IPS-NIHi7 (cell line): ENCODE measurements at regions not wholly inside any gene's neighbourhood (a gene's known extent, or its start where the extent isn't known, plus 50 kb on each side); places are given as distances from the start of the nearest gene placed in this dataset.
"Not testable (repeated sequence)": the region's sequence is repeated elsewhere in the genome, so short reads cannot be mapped to it uniquely, and the experiment has no call there.

ENCODE experiments used
- DNase-seq: peaks from one replicate; pipeline ENCODE4 v3.0.0; 2012; ENCODE audit warnings: mixed read lengths; ENCODE audit errors: extremely low spot score

GRCh38 chr1:146641534-146641933, 296.6 kb upstream of the NBPF12 start:
- DNase-seq, result not testable (repeated sequence)

GRCh38 chr1:146640671-146641070, 297.5 kb upstream of the NBPF12 start:
- DNase-seq, result not testable (repeated sequence)

- DNase-seq, result not testable (repeated sequence)
Observed at GRCh38 chr1:146630302-146630701, 307.8 kb upstream of the NBPF12 start.

DNA sequence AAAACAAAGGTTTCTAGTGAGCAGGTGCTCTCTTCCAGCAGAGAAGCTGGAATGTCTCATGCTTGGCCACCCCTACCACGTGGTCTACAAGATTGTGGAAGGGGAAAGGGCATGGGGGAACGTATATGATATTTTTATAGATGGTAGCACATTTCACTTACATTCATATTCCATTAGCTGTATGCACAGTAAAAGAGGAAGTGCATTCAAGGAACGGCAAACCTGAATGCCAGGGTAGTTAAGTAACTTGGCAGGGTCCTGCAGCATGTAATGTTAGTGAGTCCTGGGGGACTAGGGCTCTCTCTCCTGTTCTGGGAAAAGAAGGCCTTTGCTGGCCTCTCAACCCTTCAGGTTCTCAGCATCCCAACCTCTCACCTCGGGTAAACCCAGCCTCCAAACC, 319.5 kb upstream of the NBPF12 start:
- DNase-seq, result not testable (repeated sequence)

GRCh38 chr1:146604681-146605080, 333.4 kb upstream of the NBPF12 start:
- DNase-seq, result not testable (repeated sequence)

DNA sequence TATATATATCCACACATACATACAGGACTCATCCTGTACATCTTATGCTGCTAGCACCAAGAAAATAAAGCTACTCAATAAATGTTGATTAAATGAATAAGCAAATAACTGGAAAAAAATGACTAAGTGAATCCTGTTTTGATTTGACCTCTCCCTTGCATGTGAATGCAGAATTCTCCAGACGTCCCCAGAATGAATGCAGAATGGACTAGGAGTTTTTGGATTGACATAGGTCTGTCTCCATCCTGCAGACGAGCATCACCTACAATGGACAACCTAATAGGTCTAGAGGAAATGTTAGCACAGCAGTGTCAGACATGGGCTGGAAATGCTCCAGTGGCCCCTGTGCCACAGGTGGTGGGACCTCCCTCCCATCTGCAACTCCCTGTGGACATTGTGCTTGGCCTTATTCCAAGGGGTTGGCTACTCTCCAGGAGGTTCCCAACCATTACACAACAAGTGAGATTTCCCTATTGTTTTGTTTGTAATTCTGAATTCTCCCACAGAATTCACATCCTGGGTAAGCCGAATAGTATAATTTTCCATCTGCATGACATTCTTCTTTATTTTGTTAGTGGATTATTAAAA, 337.3 kb upstream of the NBPF12 start:
- not testable (repeated sequence) for DNase-seq

DNA sequence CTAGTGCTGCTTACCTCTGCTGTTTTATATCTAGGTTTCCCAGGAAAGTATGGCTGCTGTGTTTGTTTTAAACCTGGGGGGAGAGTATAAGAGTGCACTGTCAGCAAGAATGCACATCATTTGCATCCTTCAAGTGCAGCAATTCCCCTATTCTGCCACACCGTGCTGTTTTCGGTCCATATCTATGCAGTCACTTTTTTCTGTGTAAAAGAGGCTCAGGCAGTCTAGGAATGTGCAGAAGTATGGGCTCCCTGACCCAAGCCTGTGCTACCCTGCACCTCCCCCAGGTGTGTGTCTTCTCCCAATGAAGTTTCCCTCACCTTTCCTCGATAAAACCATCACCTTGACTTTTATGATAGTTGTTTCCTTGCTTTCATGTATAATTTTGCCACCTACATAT, 338.2 kb upstream of the NBPF12 start:
- not testable (repeated sequence) for DNase-seq

DNA sequence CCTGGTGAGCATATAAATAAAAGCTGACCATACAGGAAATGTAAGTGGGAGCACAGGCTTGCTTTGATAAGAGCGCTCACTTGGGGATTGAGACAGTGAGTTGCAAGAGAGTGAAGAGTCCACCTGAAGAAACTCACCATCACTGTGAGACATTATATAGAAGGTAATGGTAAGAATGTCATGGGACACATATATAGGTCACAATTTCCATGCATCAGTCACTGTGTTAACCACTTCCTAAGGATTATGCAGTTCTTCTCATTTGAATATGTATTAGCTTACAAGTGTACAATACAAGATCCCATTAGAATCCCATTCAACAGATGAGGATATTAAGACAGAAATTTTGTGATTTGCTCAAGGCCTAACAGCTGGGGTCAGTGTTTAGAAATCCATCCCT, 352.4 kb upstream of the NOTCH2NLA start:
- not testable (repeated sequence) for DNase-seq

- not testable (repeated sequence) for DNase-seq
Observed at GRCh38 chr1:146567541-146567940, 338.7 kb upstream of the NOTCH2NLA start.

DNA sequence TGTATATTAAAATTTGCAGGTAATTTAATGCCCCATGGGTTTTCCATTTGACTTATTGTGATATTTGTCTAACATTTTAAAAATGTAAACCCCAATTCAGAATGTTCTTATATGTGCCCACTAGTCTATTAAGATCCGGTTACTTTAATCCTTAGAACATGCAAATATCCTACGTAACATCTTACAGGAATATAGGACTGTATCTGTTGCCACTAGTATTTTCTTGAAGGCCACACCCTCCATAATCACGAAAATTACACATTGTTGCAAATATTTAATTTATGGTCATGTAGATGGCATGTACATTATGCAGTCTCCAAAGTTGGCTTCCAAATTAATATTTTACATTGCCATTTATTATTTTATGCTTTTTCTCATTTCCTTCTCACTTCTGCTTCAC, 329.2 kb upstream of the NOTCH2NLA start:
- DNase-seq, result not testable (repeated sequence)

GRCh38 chr1:146556405-146556804, 327.6 kb upstream of the NOTCH2NLA start:
- DNase-seq, result not testable (repeated sequence)

DNA sequence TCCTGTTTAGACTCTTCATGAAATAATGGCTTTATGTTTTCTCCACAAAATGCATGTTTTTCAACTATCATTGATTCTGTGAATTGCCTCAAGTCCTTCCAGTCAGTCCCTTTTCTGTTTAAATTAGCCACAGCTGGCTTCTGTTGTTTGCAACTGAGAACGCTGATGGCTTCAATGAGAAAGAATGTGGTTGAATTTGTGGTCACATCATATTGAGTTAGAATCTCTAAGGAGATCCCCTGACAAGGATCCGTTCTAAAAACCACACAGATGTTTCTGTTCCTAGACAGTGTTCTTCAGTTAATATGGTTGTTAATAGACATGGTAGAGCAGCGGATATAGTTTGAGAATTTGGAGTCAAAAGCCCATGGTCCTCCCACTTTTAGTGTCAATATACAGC, 323.6 kb upstream of the NOTCH2NLA start:
- not testable (repeated sequence) for DNase-seq

DNA sequence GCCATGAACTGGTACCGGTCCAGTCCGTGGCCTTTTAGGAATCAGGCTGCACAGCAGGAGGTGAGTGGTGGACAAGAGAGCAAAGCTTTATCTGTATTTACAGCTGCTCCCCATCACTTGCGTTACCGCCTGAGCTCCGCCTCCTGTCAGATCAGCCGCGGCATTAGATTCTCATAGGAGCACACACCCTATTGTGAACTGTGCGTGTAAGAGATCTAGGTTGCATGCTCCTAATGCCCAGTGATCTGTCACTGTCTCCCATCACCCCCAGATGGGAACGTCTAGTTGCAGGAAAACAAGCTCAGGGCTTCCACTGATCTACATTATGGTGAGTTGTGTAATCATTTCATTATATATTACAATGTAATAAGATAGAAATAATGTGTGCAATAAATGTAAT, 319.9 kb upstream of the NOTCH2NLA start:
- not testable (repeated sequence) for DNase-seq

GRCh38 chr1:146546189-146546588, 317.4 kb upstream of the NOTCH2NLA start:
- DNase-seq, result not testable (repeated sequence)

DNA sequence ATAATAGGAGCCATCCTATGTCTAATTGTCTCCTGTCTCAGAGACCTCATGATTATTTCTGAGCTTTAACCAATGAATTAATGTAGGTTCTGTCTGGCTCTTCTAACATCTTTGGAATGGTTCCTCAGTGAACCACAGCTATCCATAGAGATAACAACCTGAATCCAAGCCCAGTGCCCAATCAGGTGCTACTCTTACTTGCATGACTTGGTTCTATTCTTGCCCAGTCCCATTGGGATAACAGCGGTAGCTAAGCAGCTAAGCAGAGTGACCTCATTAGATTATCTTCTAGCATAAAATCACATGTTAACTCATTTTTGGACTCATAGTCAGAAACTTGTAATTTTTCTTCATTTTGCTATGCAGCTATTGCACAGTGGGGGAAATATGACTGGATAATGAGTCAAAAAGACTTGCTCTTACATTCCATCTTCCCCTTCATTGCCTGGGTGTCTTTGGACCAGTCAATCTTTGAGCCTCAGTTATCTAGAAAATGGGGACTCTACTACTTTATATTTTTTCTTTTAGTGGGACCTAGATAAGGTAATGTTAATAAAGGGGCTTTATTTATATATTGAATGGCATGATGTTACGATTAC, 309.1 kb upstream of the NOTCH2NLA start:
- not testable (repeated sequence) for DNase-seq

GRCh38 chr1:146536028-146536427, 307.2 kb upstream of the NOTCH2NLA start:
- DNase-seq, result not testable (repeated sequence)

DNA sequence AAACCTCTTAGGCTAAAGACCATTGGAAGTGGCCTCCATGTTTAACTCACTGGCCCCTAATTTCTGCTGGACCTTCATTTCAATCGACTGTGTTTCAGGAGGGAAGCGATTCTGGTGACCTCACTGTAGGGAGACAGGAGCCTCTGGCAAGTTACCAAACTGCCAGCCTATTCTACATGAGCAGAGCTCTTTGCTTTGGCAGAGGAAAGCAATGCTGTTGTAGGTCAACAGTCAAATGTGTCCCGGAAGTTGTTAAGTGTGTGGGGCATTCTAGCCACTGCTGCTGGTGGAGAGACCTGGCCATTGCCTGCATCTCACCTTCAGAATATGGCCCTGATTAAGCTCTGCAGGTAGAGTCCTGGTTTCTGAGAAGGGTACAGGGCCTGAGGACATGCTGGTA, 306.8 kb upstream of the NOTCH2NLA start:
- DNase-seq, result not testable (repeated sequence)

GRCh38 chr1:146530958-146531357, 302.1 kb upstream of the NOTCH2NLA start:
- not testable (repeated sequence) for DNase-seq

DNA sequence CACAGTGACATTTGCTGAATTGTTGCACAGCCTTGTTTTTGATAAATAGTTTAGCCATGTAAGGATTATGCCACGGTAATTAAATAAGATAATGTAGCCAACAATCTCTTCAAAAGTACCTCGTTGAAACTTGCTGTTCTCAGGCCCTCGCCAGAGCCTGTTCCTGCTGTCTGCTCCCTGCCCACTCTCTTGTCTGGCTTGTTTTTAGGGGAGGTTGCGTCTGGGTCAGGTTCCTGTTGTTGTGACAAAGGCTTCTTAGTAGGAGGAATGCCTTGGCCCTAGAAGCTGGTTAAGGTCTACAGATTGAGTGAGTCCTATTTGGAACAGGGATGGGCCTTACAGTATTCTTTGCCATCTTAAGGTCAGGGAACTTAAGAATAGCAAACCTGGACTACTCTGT, 294.0 kb upstream of the NOTCH2NLA start:
- not testable (repeated sequence) for DNase-seq

DNA sequence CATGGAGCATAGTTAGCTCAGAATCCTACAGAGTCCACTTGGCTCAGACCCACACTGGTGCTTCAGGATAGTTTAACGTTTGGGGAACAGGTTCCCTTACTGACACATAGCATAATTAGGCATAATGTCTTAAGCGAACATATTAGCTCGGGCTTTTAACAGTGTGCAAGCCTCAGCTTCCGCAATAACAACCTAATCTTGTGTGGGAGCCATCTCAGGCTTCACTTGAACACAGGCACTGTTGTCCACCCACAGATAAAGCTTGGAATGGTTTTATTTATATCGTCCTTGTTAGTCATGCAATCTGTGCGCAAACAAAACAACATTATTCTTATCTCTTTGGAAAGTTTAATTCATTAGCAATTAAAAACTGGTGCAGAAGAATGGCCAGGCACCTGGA, 293.5 kb upstream of the NOTCH2NLA start:
- DNase-seq, result not testable (repeated sequence)

DNA sequence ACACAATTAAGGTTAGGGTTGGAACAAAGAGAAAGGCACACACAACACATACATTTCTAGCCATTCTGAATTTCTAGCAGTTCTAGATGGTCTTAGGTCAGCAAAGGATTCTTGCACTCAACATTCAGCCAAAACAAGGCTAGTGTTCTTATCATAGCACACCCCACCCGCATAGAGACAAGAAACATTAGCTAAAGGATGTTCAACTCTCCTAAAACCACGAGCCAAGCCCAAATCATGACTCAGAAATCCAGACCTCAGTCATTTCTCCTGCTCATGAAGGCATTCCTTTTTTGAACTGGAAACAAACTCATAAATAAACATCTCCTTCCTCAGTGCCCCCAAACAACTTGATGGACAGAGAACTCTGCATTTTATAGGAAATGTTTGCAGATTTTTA, 293.0 kb upstream of the NOTCH2NLA start:
- DNase-seq, result not testable (repeated sequence)

DNA sequence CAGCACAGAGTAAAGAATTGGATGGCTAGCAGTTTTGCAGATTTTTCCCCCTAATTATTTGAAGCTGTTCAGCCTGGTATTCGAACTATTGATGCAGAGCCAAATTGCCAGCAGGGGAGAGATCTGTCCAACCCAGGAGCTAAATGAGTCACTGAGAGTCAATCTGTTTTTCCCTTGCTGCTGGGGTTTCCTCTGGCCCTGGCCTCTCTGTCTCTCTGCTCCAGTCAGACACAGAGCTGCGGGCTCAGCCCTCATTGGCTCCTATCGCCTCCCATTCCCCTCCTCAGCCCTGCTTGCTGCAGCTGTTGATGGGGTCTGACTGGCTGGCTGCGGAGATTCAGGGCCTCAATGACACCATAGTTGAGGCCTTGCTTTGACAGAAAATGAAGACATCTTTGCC, 284.9 kb upstream of the NOTCH2NLA start:
- DNase-seq, result not testable (repeated sequence)

DNA sequence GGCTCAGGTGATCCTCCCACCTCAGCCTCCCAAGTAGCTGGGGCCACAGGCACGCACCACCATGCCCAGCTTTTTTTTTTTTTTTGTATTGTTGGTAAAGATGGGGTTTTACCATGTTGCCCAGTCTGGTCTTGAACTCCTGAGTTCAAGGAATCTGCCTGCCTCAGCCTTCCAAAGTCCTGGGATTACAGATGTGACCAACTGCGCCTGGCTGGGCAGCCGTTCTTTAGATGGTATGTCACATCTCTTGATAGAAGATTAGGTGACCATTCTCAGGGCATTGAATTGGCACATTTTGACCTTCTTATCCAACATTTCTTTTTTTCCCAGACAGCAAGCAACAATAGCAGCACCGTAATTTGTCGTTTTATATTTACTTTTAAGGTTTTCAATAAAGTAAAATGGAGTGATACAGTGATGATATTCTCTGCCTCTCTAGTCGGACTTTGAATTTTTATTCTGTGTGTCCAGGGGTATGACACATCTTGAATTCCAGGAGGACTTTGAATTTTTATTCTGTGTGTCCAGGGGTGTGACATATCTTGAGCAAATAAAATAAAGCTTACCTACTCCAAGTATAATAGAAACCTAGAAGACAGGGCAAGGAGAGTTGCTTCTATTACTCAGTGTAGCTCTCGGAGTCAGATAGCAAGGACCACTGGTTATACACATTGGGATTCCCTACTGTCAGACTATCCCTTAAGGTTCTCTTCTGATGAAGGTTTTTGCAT, 282.4 kb upstream of the NOTCH2NLA start:
- DNase-seq, result not testable (repeated sequence)
